GM12878 (cell line): ENCODE measurements at regions not wholly inside any gene's neighbourhood (a gene's known extent, or its start where the extent isn't known, plus 50 kb on each side); places are given as distances from the start of the nearest gene placed in this dataset.

Source experiments
- EZH2 ChIP-seq: IDR thresholded peaks from 2 replicates; pipeline ENCODE4 v1.6.1; 2012; ENCODE audit warnings: low read depth, mild to moderate bottlenecking, control low read depth, inconsistent platforms, low read length, borderline replicate concordance; ENCODE audit not compliant: control insufficient read depth
- GABPA ChIP-seq: IDR thresholded peaks from 2 replicates; pipeline ENCODE4 v1.6.1; 2014; ENCODE audit warnings: antibody characterized with exemption, low read depth, mild to moderate bottlenecking, inconsistent platforms
- IKZF2 ChIP-seq, 2 experiments: fragments of 450-650 bp; IDR thresholded peaks; 2 replicates each; pipeline ENCODE4 v1.6.1; 2017; ENCODE audit warnings: mild to moderate bottlenecking in 2 of 2, moderate library complexity in 2 of 2
- PBX3 ChIP-seq: IDR thresholded peaks from 2 replicates; pipeline ENCODE4 v1.6.1; 2011; ENCODE audit warnings: mild to moderate bottlenecking, low read depth, low read length, moderate library complexity; ENCODE audit not compliant: insufficient replicate concordance

- TF ChIP-seq PBX3 = no peak
- TF ChIP-seq IKZF2 (IDR thresholded peaks at IDR 0.05) = no peak
- TF ChIP-seq GABPA = no peak
- no peak for TF ChIP-seq EZH2
Observed at GRCh38 chr10:129090165-129090564, 376.9 kb upstream of the MGMT start.
